ENCODE measurements at regions not wholly inside any gene's neighbourhood (a gene's known extent, or its start where the extent isn't known, plus 50 kb on each side); places are given as distances from the start of the nearest gene placed in this dataset.

DNA sequence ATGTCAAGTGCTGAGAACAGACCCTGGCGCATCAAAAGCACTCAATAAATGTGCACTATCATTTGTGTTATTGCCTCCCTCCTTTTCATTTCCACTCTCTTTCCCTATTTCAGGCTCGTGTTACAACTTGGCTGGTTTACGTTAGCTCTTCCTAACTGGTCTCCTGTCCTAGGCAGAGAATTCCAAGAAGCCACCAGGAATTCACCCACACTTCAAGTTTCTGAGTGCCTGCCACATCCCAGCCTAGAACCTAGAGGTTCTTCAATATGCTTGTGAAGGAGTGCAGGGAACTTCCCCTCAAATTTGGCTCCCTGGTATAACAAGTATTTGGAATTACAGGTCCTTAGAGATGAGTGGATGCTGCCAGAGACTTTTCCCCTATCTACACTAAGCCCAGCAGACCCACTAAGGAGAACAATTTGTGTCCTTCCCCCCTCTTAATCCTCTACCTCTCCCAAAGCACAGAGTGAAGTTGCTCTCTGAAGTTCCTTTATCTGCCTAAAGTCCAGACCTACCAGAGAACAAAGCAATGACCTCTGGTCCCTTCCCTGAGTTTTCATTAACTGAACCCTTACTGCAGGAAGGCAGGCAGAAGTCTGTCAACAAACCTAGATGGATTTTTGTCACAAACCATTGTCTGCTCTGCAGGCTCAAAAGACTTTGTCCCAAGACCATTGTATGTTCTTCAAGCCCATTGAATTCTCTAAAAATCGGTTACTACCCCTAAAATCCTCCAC, 201.6 kb upstream of the JARID2 start:
- TF ChIP-seq SMC3 (conservative IDR thresholded peaks at IDR 0.05; ENCODE audit: poor library complexity) = no peak
- no peak for TF ChIP-seq RAD21 (conservative IDR thresholded peaks at IDR 0.05)
- TF ChIP-seq, protein P1, sequence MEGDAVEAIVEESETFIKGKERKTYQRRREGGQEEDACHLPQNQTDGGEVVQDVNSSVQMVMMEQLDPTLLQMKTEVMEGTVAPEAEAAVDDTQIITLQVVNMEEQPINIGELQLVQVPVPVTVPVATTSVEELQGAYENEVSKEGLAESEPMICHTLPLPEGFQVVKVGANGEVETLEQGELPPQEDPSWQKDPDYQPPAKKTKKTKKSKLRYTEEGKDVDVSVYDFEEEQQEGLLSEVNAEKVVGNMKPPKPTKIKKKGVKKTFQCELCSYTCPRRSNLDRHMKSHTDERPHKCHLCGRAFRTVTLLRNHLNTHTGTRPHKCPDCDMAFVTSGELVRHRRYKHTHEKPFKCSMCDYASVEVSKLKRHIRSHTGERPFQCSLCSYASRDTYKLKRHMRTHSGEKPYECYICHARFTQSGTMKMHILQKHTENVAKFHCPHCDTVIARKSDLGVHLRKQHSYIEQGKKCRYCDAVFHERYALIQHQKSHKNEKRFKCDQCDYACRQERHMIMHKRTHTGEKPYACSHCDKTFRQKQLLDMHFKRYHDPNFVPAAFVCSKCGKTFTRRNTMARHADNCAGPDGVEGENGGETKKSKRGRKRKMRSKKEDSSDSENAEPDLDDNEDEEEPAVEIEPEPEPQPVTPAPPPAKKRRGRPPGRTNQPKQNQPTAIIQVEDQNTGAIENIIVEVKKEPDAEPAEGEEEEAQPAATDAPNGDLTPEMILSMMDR (IDR thresholded peaks at IDR 0.05; ENCODE audit: poor library complexity, severe bottlenecking) = no peak
- TF ChIP-seq EP300 (conservative IDR thresholded peaks at IDR 0.05; ENCODE audit: poor library complexity, severe bottlenecking) = no peak
- TF ChIP-seq, protein P2, sequence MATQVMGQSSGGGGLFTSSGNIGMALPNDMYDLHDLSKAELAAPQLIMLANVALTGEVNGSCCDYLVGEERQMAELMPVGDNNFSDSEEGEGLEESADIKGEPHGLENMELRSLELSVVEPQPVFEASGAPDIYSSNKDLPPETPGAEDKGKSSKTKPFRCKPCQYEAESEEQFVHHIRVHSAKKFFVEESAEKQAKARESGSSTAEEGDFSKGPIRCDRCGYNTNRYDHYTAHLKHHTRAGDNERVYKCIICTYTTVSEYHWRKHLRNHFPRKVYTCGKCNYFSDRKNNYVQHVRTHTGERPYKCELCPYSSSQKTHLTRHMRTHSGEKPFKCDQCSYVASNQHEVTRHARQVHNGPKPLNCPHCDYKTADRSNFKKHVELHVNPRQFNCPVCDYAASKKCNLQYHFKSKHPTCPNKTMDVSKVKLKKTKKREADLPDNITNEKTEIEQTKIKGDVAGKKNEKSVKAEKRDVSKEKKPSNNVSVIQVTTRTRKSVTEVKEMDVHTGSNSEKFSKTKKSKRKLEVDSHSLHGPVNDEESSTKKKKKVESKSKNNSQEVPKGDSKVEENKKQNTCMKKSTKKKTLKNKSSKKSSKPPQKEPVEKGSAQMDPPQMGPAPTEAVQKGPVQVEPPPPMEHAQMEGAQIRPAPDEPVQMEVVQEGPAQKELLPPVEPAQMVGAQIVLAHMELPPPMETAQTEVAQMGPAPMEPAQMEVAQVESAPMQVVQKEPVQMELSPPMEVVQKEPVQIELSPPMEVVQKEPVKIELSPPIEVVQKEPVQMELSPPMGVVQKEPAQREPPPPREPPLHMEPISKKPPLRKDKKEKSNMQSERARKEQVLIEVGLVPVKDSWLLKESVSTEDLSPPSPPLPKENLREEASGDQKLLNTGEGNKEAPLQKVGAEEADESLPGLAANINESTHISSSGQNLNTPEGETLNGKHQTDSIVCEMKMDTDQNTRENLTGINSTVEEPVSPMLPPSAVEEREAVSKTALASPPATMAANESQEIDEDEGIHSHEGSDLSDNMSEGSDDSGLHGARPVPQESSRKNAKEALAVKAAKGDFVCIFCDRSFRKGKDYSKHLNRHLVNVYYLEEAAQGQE (IDR thresholded peaks at IDR 0.05; ENCODE audit: borderline replicate concordance) = no peak
- TF ChIP-seq TAF1 (IDR thresholded peaks at IDR 0.05; ENCODE audit: low read depth) = no peak
- no peak for TF ChIP-seq POLR2AphosphoS5 (IDR thresholded peaks at IDR 0.05)
- no peak for TF ChIP-seq EZH2 (IDR thresholded peaks at IDR 0.05; ENCODE audit: borderline replicate concordance, insufficient read depth, low read length, poor library complexity, severe bottlenecking)
